ENCODE measurements at regions not wholly inside any gene's neighbourhood (a gene's known extent, or its start where the extent isn't known, plus 50 kb on each side); places are given as distances from the start of the nearest gene placed in this dataset.

GRCh38 chr4:152157629-152158028 is 378.3 kb downstream of the FBXW7 start:
- no peak for DNase-seq
- Histone ChIP-seq H3K4me1 (peaks cover 0 to 4% (median 0%) of the 10 kb centered on the region in 6 donors), H3K4me3 (no peak overlapping the region), H3K9me3 (no peaks in the 10 kb centered on the region), H3K36me3 (no peaks in the 10 kb centered on the region), H3K27ac (no peak overlapping the region), H3K27me3 (replicated peaks in 1 of 7) (no peaks in the 10 kb centered on the region)
- 87 to 93% (median 89%) methylated on average over 5 of the region's 5 CpGs for WGBS, 5 donors
- intact Hi-C loops (cut with DNase I; ENCODE audit: low total_unique reads), result no loop called here
- no peak for TF ChIP-seq CTCF (IDR thresholded peaks at IDR 0.05 in 8 of 11, conservative IDR thresholded peaks at IDR 0.05 in 3 of 11)

- no peak for DNase-seq
- 81 to 91% (median 84%) methylated on average over 6 of the region's 6 CpGs for WGBS, 5 donors
- TF ChIP-seq POLR2A (IDR thresholded peaks at IDR 0.05) (no peak), CTCF (IDR thresholded peaks at IDR 0.05 in 8 of 11, conservative IDR thresholded peaks at IDR 0.05 in 3 of 11) (no peak), POLR2AphosphoS5 (IDR thresholded peaks at IDR 0.05) (no peak)
- H3K36me3 ChIP-seq, result no peaks in the 10 kb centered on the region
- no peaks in the 10 kb centered on the region for H3K27me3 ChIP-seq (replicated peaks in 1 of 7)
- H3K4me1 ChIP-seq, result peaks cover 0 to 4% (median 0%) of the 10 kb centered on the region in 6 donors
- intact Hi-C loops (cut with DNase I; ENCODE audit: low total_unique reads), result no loop called here
- no peak overlapping the region for H3K4me3 ChIP-seq
- H3K27ac ChIP-seq, result no peak overlapping the region
- H3K9me3 ChIP-seq, result no peaks in the 10 kb centered on the region
Observed at GRCh38 chr4:152156442-152156841, 379.4 kb downstream of the FBXW7 start.

- Histone ChIP-seq H3K27me3 (replicated peaks in 1 of 7) (peaks cover 0 to 2% (median 0%) of the 10 kb centered on the region in 7 donors), H3K36me3 (no peaks in the 10 kb centered on the region), H3K4me1 (peaks cover 0 to 4% (median 0%) of the 10 kb centered on the region in 6 donors), H3K9me3 (no peaks in the 10 kb centered on the region), H3K4me3 (no peak overlapping the region), H3K27ac (no peak overlapping the region)
- 74 to 82% (median 78%) methylated on average over 3 of the region's 3 CpGs for WGBS, 5 donors
- intact Hi-C loops (cut with DNase I; ENCODE audit: low total_unique reads), result no loop called here
- TF ChIP-seq POLR2AphosphoS5 (IDR thresholded peaks at IDR 0.05) (no peak), CTCF (IDR thresholded peaks at IDR 0.05 in 8 of 11, conservative IDR thresholded peaks at IDR 0.05 in 3 of 11) (no peak), POLR2A (IDR thresholded peaks at IDR 0.05) (no peak)
- DNase-seq, result no peak
Observed at GRCh38 chr4:152155070-152155469, 380.8 kb downstream of the FBXW7 start.

GRCh38 chr4:152154433-152154832 is 381.5 kb downstream of the FBXW7 start:
- no peaks in the 10 kb centered on the region for H3K36me3 ChIP-seq
- no peak for TF ChIP-seq POLR2AphosphoS5 (IDR thresholded peaks at IDR 0.05)
- no peak overlapping the region for H3K4me3 ChIP-seq
- H3K27me3 ChIP-seq (replicated peaks in 1 of 7), result peaks cover 0 to 7% (median 0%) of the 10 kb centered on the region in 7 donors
- no peak for DNase-seq
- intact Hi-C loops (cut with DNase I; ENCODE audit: low total_unique reads), result no loop called here
- H3K9me3 ChIP-seq, result no peaks in the 10 kb centered on the region
- peaks cover 0 to 4% (median 0%) of the 10 kb centered on the region in 6 donors for H3K4me1 ChIP-seq
- 84 to 95% (median 87%) methylated on average over 2 of the region's 2 CpGs for WGBS, 5 donors
- no peak overlapping the region for H3K27ac ChIP-seq
